SJCRH30 (cell line): ENCODE measurements at regions not wholly inside any gene's neighbourhood (a gene's known extent, or its start where the extent isn't known, plus 50 kb on each side); places are given as distances from the start of the nearest gene placed in this dataset.

Source experiments
- DNase-seq, 2 experiments: peaks; one replicate each; pipeline ENCODE4 v3.0.0-alpha.2; 2015 to 2020
- H3K27ac ChIP-seq: fragments of 250-450 bp; sonication (Bioruptor Pico); 2 replicates; pipeline ENCODE4 v1.5.1; 2020; ENCODE audit warnings: mild to moderate bottlenecking, moderate library complexity
- H3K27me3 ChIP-seq: fragments of 250-450 bp; sonication (Bioruptor Pico); 2 replicates; pipeline ENCODE4 v1.5.1; 2020; ENCODE audit warnings: mild to moderate bottlenecking, moderate library complexity
- H3K36me3 ChIP-seq: fragments of 250-450 bp; sonication (Bioruptor Pico); 2 replicates; pipeline ENCODE4 v1.5.1; 2020; ENCODE audit warnings: mild to moderate bottlenecking, moderate library complexity
- H3K4me1 ChIP-seq: fragments of 250-450 bp; sonication (Bioruptor Pico); 2 replicates; pipeline ENCODE4 v1.5.1; 2020; ENCODE audit warnings: mild to moderate bottlenecking, moderate library complexity
- H3K4me3 ChIP-seq: fragments of 250-450 bp; sonication (Bioruptor Pico); 2 replicates; pipeline ENCODE4 v1.5.1; 2020; ENCODE audit warnings: mild to moderate bottlenecking, moderate library complexity
- H3K9me3 ChIP-seq: fragments of 250-450 bp; sonication (Bioruptor Pico); replicated peaks from 2 replicates; pipeline ENCODE4 v1.5.1; 2020; ENCODE audit warnings: mild to moderate bottlenecking, moderate library complexity

DNA sequence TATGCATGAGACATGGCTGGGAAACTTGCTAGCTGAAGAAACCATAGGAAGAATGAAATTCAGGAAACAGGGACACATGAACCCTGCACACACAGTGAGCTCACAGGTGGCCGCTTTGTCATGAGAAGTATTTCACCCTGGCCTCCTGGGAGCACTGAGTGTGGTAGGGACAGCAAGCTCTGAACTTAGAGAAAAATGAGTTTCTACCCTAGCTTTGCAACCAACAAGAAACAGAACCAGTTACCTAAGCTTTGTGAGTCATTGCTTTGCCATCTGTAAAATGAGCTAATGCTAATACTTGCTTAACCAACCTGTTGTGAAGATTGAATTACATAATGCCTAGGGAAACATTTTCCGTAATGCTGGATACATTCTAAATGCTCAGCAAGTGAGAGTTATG, 206.6 kb upstream of the HS3ST1 start:
- 0 out of 2 replicates have a peak, but pooled peaks cover 4% of the 10 kb centered on the region for H3K4me1 ChIP-seq
- no peaks in the 10 kb centered on the region for H3K9me3 ChIP-seq
- H3K36me3 ChIP-seq, result no peaks in the 10 kb centered on the region
- DNase-seq, result no peak
- H3K4me3 ChIP-seq, result no peak overlapping the region
- H3K27me3 ChIP-seq, result no peaks in the 10 kb centered on the region
- no peak overlapping the region for H3K27ac ChIP-seq

DNA sequence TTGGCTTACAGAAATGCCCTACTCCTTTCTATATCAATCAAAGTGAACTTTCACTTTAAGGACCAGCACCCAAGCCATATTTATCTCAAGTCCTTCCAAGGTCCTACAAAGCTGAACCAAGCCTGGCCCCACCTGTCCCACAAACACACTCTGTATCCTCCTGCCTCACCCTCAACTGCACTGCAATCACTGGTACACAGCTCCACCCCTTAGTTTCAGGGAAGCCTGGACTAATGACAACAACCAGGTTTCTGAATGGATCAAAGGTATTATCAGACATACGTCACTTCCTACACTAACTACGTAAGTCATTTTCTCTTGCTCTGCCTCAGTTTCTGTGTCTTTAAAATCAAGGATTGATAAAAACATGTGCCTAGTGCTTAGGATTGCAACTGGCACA, 205.6 kb upstream of the HS3ST1 start:
- H3K9me3 ChIP-seq, result no peaks in the 10 kb centered on the region
- H3K36me3 ChIP-seq, result no peaks in the 10 kb centered on the region
- no peak for DNase-seq
- 0 out of 2 replicates have a peak, but pooled peaks cover 4% of the 10 kb centered on the region for H3K4me1 ChIP-seq
- H3K27me3 ChIP-seq, result no peaks in the 10 kb centered on the region
- no peak overlapping the region for H3K4me3 ChIP-seq
- no peak overlapping the region for H3K27ac ChIP-seq

DNA sequence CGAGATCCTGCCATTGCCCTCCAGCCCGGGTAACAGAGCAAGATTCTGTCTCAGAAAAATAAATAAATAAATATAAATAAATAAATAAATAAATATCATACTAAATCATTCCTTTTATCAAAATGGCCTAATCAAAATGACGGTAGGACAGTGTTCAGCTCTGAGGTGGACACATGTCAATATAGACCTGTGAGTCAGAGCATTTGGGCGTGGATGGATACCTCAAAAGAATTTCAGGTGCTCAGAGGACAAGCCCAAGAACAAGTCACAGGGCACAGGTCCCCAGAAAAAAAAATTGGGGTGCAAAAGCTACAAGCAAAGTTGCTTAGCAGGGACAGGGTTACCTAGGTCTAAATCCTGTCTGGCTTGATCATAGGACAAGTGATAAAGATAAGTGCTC, 204.7 kb upstream of the HS3ST1 start:
- no peak for DNase-seq

DNA sequence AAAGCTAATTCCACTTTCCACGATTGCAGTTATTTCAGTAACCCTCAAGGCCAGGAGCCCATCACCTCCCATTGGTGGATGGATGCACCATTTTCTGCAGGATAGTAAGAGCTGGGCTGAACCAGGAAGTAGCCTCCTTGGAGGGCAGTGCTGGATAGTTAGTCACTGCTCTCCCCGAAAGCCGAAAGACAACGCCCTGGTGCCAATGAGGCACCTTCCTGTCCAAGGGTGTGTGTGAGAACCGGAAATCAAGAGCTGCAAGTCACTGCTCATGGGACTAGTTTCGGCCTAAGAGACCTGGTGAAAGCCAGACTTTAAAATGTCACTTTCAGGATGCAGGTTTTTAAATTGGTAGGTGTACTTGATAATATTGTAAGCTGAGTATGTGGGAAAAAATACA, 203.8 kb upstream of the HS3ST1 start:
- DNase-seq, result no peak
- Histone ChIP-seq H3K36me3 (no peaks in the 10 kb centered on the region), H3K27ac (no peak overlapping the region), H3K4me1 (0 out of 2 replicates have a peak, but pooled peaks cover 4% of the 10 kb centered on the region), H3K27me3 (no peaks in the 10 kb centered on the region), H3K4me3 (no peak overlapping the region), H3K9me3 (no peaks in the 10 kb centered on the region)

More for the DNA sequence above, 204.7 kb upstream of the HS3ST1 start:
- Histone ChIP-seq H3K4me3 (no peak overlapping the region), H3K36me3 (no peaks in the 10 kb centered on the region), H3K27me3 (no peaks in the 10 kb centered on the region), H3K27ac (no peak overlapping the region), H3K4me1 (0 out of 2 replicates have a peak, but pooled peaks cover 4% of the 10 kb centered on the region), H3K9me3 (no peaks in the 10 kb centered on the region)

DNA sequence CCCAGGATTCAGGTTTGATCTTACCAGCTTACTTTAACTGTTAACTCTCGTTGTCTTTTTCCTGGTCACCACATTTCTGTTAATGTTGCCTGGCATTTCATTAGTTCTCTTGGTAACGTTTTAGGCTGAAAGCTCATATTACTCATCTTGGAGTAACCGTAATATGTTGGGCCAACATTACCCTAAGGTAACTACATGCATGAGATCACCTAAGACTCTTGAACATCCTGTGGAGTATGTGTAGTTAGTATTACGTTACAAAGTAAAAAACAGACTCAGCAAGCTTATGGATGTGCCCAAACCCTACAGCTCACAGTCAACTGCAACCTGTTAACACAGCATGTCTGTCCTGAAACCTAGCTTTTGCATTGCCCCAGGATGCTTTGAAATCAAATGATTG, 203.3 kb upstream of the HS3ST1 start:
- Histone ChIP-seq H3K27me3 (no peaks in the 10 kb centered on the region), H3K9me3 (no peaks in the 10 kb centered on the region), H3K4me1 (0 out of 2 replicates have a peak, but pooled peaks cover 4% of the 10 kb centered on the region), H3K27ac (no peak overlapping the region), H3K4me3 (no peak overlapping the region), H3K36me3 (no peaks in the 10 kb centered on the region)
- no peak for DNase-seq

DNA sequence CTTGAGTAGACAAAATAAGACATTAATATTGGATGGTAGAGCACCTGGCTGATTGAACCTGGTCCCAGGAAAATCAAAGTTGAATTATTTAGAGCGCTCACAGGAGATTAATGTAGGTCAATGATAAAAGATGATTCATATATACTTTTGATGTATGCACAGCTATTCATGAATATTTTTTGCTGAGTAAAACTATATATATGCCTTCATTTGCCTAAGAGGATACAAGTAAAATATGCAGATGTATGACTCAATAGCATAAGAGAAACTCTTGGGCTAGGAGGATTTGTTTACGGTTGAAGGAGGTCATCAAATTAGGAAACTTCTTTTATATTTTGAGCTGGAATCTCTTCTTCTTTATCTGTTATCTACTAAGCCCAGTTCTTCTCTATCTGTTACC, 202.7 kb upstream of the HS3ST1 start:
- Histone ChIP-seq H3K4me1 (0 out of 2 replicates have a peak, but pooled peaks cover 4% of the 10 kb centered on the region), H3K27me3 (no peaks in the 10 kb centered on the region), H3K9me3 (no peaks in the 10 kb centered on the region), H3K4me3 (no peak overlapping the region), H3K27ac (no peak overlapping the region), H3K36me3 (no peaks in the 10 kb centered on the region)
- DNase-seq, result no peak

DNA sequence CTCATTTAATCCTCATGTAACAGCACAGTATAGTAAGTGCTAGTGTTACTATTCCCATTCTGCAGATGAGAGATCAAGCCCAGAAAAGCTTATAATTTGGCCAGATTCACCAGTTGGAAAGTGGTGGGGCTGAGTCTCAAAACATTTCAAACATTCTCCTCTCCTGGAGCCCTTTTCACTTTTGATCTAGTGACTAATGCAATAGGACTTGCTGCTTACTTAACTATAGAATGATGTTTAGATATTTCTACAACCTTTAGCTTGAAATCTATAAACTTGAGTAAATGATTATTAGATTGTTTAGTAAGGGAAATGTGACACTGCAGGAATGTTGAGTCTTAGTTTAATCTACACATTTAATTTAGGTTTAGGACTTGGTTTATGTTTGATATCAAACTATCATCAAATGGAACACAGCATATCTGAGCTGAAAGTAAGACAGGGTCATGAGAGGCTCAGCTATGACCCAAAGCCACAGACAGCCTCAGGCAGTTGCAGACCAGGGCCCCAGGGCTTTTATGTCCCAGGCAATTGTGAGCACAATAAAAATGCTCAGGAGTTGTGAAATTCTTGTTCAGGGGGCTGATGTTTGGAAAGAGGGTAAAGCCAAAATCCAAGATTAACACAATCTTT, 199.5 kb upstream of the HS3ST1 start:
- no peak for DNase-seq
- no peak overlapping the region for H3K4me3 ChIP-seq
- no peaks in the 10 kb centered on the region for H3K9me3 ChIP-seq
- no peaks in the 10 kb centered on the region for H3K27me3 ChIP-seq
- H3K27ac ChIP-seq, result no peak overlapping the region
- no peaks in the 10 kb centered on the region for H3K36me3 ChIP-seq
- H3K4me1 ChIP-seq, result no peaks in the 10 kb centered on the region

DNA sequence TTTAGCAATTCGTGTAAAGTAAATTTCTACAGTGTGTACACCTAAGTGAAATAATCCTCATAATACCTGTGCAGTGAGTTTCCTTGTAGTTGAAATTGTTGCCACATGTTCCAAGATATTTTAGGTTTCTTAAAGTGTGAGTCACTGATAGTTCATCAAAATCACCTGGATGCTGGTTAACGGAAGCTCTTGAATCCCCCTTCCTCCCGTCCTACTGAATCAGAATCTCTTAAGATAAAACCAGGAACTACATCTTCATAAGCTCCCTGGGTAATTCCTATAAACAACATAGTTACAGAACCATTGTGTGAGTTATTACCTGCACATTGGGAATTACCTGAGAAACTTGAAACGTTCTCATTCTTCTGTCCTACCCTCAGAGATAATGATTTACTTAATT, 197.4 kb upstream of the HS3ST1 start:
- no peak overlapping the region for H3K27ac ChIP-seq
- no peaks in the 10 kb centered on the region for H3K27me3 ChIP-seq
- H3K4me1 ChIP-seq, result no peaks in the 10 kb centered on the region
- DNase-seq, result no peak
- no peaks in the 10 kb centered on the region for H3K9me3 ChIP-seq
- no peak overlapping the region for H3K4me3 ChIP-seq
- H3K36me3 ChIP-seq, result no peaks in the 10 kb centered on the region

DNA sequence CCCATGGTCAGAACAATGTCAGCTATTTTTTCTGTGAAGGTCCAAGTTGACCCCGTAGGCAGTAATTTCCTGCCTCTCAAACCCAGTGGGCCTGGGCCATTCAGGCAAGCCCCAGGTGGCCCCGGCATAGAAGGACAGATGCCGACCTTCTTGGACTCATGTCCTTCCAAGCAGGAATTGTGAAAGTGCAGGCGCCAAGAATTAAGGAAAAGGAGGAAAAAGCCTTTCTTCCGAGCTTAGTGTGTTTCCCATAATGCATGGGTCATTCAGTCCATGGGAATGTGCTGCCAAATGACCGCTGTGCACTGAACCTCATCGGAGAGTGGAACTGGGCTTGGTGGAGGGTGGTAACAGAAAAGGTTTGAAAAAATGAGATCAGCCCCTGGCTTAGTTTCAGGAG, 196.5 kb upstream of the HS3ST1 start:
- no peaks in the 10 kb centered on the region for H3K4me1 ChIP-seq
- H3K27me3 ChIP-seq, result no peaks in the 10 kb centered on the region
- no peak overlapping the region for H3K4me3 ChIP-seq
- no peaks in the 10 kb centered on the region for H3K9me3 ChIP-seq
- no peaks in the 10 kb centered on the region for H3K36me3 ChIP-seq
- H3K27ac ChIP-seq, result no peak overlapping the region
- DNase-seq, result no peak

DNA sequence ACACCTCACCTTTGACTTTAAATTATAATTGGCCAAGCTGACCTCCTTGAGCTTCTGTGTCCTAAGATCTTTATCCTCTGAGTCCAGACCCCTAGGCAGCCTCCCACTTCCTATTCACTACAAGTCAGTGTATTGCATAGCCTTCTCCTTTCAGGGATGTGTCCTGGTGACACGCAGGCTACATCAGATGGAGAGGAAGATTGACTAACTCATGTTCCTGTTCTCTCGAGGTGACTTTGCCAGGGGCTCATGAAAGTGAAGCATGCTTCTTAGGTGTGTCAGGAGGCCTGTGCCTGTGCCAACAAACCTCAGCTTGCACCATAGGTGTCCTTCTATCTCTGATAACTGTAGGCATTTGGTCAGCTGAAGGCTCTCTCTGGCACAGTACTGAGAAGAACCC, 195.7 kb upstream of the HS3ST1 start:
- no peaks in the 10 kb centered on the region for H3K4me1 ChIP-seq
- no peaks in the 10 kb centered on the region for H3K36me3 ChIP-seq
- DNase-seq, result no peak
- no peaks in the 10 kb centered on the region for H3K9me3 ChIP-seq
- no peak overlapping the region for H3K4me3 ChIP-seq
- no peaks in the 10 kb centered on the region for H3K27me3 ChIP-seq
- no peak overlapping the region for H3K27ac ChIP-seq

DNA sequence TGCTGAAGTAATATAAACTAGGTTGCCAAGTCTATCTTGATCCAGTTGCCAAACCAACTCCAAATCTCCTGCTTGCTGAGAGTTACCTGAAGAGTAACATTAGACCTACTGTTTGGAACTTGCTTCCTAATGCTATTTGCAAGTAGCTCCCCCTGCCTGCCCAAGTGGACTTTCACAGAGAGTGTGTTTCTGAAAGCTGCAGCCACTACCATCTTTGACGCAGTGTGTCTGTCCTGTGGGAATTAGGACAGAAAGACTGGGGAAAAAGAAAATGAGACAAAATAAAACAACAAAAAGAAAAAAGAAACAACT, 195.0 kb upstream of the HS3ST1 start:
- Histone ChIP-seq H3K4me1 (no peaks in the 10 kb centered on the region), H3K27me3 (no peaks in the 10 kb centered on the region), H3K9me3 (no peaks in the 10 kb centered on the region), H3K4me3 (no peak overlapping the region), H3K36me3 (no peaks in the 10 kb centered on the region), H3K27ac (no peak overlapping the region)
- DNase-seq, result no peak

DNA sequence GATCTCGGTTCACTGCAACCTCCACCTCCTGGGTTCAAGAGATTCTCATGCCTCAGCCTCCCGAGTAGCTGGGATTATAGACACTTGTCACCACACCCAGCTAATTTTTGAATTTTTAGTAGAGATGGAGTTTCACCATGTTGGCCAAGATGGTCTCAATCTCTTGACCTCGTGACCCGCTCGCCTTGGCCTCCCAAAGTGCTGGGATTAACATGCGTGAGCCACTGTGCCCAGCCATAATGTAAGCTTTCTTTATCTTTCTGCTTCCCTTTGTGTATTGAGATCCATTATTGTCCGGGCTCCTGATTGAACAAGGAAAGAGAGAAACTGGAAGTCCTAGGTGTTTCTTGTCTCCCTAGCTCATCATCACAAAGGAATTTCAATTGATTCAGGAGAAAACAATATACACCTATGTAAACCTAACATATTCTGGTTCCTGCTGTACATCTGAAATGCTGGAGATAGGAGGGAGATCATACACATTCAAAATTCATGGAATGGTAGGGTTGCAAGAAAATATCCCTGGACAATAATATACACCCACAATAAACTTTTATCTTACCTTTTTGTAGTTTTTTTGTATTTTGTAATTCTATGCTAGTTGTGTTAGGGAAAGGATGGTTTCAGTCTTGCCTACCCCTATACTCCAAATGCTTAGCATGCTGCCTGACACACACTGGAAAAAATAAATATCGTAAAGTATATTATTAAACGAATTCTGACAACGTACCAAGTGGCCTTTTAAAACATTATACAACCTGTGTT, 194.4 kb upstream of the HS3ST1 start:
- Histone ChIP-seq H3K4me3 (no peak overlapping the region), H3K4me1 (no peaks in the 10 kb centered on the region), H3K27ac (no peak overlapping the region), H3K9me3 (no peaks in the 10 kb centered on the region), H3K27me3 (no peaks in the 10 kb centered on the region), H3K36me3 (no peaks in the 10 kb centered on the region)
- DNase-seq, result no peak

DNA sequence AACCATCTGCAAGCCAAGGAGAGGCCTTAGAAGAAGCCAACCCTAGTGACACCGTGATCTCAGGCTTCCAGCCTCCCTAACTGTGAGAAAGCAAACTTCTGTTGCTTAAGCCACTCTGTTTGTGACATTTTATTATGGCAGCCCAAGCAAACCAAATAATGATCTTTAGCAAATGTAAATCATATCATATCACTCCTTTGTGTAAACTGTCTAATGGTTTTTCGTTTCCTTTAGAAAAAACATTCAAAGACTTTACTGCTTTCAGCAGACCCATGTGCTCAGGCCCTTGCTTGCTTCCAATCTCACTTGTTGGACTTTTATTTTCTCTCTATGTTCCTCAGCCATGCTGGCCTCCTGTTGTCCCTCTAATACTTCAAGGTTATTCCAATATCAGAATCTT, 192.2 kb upstream of the HS3ST1 start:
- no peak for DNase-seq
- no peaks in the 10 kb centered on the region for H3K9me3 ChIP-seq
- H3K4me1 ChIP-seq, result no peaks in the 10 kb centered on the region
- H3K4me3 ChIP-seq, result no peak overlapping the region
- H3K27ac ChIP-seq, result no peak overlapping the region
- H3K27me3 ChIP-seq, result no peaks in the 10 kb centered on the region
- H3K36me3 ChIP-seq, result no peaks in the 10 kb centered on the region

DNA sequence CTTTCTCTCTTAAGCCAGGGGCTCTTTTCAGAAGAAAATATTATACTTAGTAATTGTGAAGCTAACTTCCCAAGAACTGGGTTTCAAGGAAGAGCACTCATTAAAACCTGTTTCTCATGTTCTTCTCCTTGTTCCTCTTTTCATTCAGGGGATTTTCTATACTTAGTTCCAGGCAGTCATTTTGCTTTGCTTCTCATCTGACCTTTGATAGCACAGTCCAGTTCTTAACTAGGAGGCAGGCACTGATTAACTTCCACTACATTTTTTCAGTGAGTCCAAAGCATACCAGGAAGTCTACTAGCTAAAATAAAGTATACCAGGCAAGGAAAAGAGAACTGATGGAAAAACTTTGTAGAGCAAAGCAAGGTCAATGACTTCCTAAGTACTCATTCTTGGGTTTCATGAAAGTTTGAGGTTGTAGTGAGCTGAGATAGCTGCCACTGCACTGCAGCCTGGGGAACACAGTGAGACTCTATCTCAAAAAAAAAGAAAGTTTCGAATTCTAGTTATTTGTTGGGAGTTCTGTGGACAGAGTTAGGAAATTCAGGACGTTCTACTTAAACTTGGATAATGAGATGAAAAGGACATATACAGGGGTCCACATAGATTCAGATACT, 190.1 kb upstream of the HS3ST1 start:
- no peak for DNase-seq
- Histone ChIP-seq H3K4me3 (no peak overlapping the region), H3K4me1 (no peaks in the 10 kb centered on the region), H3K36me3 (no peaks in the 10 kb centered on the region), H3K9me3 (no peaks in the 10 kb centered on the region), H3K27ac (no peak overlapping the region), H3K27me3 (no peaks in the 10 kb centered on the region)

DNA sequence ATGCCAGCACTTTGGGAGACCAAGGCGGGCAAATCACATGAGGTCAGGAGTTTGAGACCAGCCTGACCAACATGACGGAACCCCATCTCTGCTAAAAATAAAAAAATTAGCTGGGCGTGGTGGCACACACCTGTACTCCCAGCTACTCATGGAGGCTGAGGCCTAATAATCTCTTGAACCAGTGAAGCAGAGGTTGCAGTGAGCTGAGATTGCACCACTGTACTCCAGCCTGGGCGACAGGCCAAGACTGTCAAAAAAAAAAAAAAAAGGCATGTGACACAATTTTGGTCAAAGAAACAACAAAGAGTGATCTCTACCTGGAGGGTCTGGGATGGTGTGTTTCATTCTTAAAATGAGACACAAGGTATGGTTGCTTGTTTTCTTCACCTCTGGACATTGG, 188.2 kb upstream of the HS3ST1 start:
- Histone ChIP-seq H3K27ac (no peak overlapping the region), H3K36me3 (no peaks in the 10 kb centered on the region)

More for the DNA sequence above, 188.2 kb upstream of the HS3ST1 start:
- Histone ChIP-seq H3K4me3 (no peak overlapping the region), H3K27me3 (no peaks in the 10 kb centered on the region), H3K4me1 (no peaks in the 10 kb centered on the region), H3K9me3 (no peaks in the 10 kb centered on the region)
- DNase-seq, result no peak
